GM08714 (cell line): ENCODE measurements at regions not wholly inside any gene's neighbourhood (a gene's known extent, or its start where the extent isn't known, plus 50 kb on each side); places are given as distances from the start of the nearest gene placed in this dataset.

Source experiments
- H3K4me3 ChIP-seq: fragments of 200-500 bp; sonication (Bioruptor generic); 2 replicates; pipeline ENCODE4 v1.5.1; 2014; ENCODE audit warnings: mild to moderate bottlenecking, low read length, inconsistent platforms
- ZNF274 ChIP-seq: IDR thresholded peaks from 2 replicates; pipeline ENCODE4 v1.6.1; 2012; ENCODE audit warnings: mild to moderate bottlenecking, low read depth, low read length

DNA sequence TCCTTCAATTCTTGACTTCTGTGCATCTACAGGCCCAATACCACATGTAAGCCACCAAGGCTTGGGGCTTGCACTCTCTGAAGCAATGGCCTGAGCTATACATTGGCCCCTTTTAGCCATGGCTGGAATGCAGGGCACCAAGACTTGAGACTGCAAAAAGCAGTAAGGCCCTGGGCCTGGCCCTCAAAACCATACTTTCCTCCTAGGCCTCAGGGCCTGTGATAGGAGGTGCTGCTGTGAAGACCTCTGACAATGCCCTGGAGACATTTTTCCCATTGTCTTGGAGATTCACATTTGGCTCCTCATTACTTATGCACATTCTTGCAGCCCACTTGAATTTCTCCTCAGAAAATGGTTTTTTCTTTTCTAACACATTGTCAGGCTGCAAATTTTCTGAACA, 68.5 kb upstream of the FSTL5 start:
- no peak for TF ChIP-seq ZNF274
- no peak overlapping the region for H3K4me3 ChIP-seq

DNA sequence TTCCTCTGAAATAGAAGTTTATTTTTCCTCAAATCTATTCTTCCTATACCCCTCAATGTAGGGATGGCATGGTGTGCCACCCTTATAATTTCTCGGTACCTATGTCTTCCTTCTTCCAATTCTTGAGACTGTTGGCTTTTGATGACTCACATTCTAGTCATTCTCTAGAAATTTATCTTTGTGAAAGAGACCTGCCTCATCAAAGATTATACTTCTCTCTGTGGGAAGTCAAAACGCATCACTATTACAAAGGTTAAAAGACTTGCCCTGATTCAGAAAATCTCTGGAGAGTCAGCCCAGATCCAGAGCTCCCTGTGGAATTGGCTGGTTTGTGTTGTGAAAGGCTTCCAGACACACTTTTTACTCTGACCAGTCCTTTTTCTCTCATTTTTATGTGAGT, 65.9 kb upstream of the FSTL5 start:
- TF ChIP-seq ZNF274: no peak
- no peak overlapping the region for H3K4me3 ChIP-seq

DNA sequence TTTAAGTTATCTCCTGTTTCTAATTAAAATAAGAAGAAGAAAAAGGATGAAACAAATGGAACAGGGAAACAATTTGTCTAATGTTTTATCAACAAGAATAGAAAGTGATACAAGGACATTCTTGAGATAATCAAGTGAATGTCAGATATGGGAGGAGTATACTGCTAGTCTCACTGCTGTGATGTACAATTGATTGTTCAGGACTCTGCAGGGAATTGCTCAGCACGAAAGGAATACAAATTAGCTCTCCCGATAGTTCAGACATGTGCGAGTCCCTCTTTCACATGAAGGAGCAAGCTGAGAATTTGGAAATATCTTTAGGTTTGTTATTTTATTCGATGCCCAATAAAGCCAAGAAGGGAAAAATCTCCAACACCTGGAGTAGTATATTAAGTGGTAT, 57.3 kb upstream of the FSTL5 start:
- no peak for TF ChIP-seq ZNF274

More for the DNA sequence above, 57.3 kb upstream of the FSTL5 start:
- H3K4me3 ChIP-seq: no peak overlapping the region
